ENCODE measurements at regions not wholly inside any gene's neighbourhood (a gene's known extent, or its start where the extent isn't known, plus 50 kb on each side); places are given as distances from the start of the nearest gene placed in this dataset.

DNA sequence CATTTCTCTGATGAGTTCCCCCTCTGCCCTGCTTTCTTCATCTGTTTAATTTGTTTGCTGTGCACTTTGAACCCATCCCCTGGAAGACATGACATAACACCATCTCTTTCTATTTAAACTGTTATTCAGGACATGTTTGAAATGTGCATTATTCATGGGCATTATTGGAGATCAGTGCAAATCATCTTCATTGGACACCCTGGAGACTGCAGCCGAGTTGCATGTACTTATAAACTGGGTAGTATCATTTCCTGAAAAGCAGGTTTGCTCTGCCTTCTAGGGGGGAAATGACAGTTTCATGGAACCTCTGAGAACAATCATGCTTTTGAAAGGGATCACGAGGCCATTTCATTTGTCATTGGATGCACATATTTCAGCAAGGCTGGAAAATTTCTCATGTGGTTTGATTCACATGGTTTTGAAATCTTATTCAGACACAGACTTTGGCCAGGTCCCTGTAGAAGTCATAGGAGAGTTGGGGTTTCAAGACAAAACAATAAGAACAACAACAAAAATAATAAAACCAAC, 462.8 kb upstream of the MEX3C start:
- H3K4me1 ChIP-seq (ENCODE audit: low read depth) = no peaks in the 10 kb centered on the region
- no peaks in the 10 kb centered on the region for H3K27me3 ChIP-seq
- H3K27ac ChIP-seq = no peak overlapping the region

DNA sequence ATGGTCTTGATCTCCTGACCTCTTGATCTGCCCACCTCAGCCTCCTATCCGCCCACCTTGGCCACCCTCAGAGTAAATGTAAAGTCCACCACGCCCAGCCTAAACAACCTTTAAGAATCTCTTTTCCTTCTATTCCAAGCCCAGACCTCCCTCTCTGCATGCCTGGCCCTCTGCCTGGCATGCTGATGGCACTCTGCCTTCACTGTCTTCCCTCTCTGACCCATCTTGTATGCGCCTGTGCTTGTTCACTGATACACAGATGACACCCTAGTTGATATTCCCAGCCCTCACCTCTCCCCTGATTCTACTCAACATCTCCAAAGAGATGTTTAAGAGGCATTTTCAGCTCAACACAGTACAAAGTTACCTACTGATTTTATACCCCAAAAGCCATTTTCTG, 466.8 kb upstream of the MEX3C start:
- no peaks in the 10 kb centered on the region for H3K27me3 ChIP-seq
- no peak overlapping the region for H3K27ac ChIP-seq
- no peaks in the 10 kb centered on the region for H3K9me3 ChIP-seq (ENCODE audit: low read depth)
- H3K4me1 ChIP-seq (ENCODE audit: low read depth) = no peaks in the 10 kb centered on the region
- TF ChIP-seq, protein P1, sequence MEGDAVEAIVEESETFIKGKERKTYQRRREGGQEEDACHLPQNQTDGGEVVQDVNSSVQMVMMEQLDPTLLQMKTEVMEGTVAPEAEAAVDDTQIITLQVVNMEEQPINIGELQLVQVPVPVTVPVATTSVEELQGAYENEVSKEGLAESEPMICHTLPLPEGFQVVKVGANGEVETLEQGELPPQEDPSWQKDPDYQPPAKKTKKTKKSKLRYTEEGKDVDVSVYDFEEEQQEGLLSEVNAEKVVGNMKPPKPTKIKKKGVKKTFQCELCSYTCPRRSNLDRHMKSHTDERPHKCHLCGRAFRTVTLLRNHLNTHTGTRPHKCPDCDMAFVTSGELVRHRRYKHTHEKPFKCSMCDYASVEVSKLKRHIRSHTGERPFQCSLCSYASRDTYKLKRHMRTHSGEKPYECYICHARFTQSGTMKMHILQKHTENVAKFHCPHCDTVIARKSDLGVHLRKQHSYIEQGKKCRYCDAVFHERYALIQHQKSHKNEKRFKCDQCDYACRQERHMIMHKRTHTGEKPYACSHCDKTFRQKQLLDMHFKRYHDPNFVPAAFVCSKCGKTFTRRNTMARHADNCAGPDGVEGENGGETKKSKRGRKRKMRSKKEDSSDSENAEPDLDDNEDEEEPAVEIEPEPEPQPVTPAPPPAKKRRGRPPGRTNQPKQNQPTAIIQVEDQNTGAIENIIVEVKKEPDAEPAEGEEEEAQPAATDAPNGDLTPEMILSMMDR (IDR thresholded peaks at IDR 0.05; ENCODE audit: low read depth, low read length) = no peak
- no peaks in the 10 kb centered on the region for H3K36me3 ChIP-seq
- DNase-seq (ENCODE audit: low read depth in 1 of 2, low spot score in 1 of 2) = no peak
- H3K4me3 ChIP-seq = no peak overlapping the region

More for the DNA sequence above, 462.8 kb upstream of the MEX3C start:
- H3K9me3 ChIP-seq (ENCODE audit: low read depth) = no peaks in the 10 kb centered on the region
- DNase-seq (ENCODE audit: low read depth in 1 of 2, low spot score in 1 of 2) = no peak
- H3K4me3 ChIP-seq = no peak overlapping the region
- TF ChIP-seq, protein P1 (IDR thresholded peaks at IDR 0.05; ENCODE audit: low read depth, low read length) = no peak
- no peaks in the 10 kb centered on the region for H3K36me3 ChIP-seq

DNA sequence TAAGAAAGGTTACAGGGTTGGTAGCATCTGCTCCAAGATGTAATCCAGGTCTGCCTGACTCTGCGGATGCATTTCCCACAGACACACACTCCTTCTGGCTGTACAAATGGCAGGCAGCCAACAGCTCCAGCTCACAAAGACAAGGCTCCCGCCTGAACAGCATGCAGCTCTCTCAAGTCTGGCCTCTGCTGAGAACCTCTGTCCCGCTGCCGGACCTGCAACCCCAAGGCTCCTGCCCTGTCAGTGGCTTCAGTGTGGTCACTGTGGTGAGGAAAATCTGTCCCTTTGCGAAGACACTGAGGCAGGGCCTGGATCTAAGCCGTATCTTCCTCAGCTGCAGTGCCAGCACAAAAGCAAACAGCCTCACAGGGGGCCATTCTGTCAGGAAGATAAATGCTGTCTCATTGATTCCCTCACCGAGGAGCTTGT, 469.3 kb upstream of the MEX3C start:
- no peak overlapping the region for H3K4me3 ChIP-seq
- peak; percentile 78 to 80 for DNase-seq (ENCODE audit: low read depth in 1 of 2, low spot score in 1 of 2)
- no peaks in the 10 kb centered on the region for H3K27me3 ChIP-seq
- no peak overlapping the region for H3K27ac ChIP-seq
- TF ChIP-seq, protein P1 (IDR thresholded peaks at IDR 0.05; ENCODE audit: low read depth, low read length) = no peak
- H3K4me1 ChIP-seq (ENCODE audit: low read depth) = no peaks in the 10 kb centered on the region
- H3K9me3 ChIP-seq (ENCODE audit: low read depth) = no peaks in the 10 kb centered on the region
- H3K36me3 ChIP-seq = no peaks in the 10 kb centered on the region

DNA sequence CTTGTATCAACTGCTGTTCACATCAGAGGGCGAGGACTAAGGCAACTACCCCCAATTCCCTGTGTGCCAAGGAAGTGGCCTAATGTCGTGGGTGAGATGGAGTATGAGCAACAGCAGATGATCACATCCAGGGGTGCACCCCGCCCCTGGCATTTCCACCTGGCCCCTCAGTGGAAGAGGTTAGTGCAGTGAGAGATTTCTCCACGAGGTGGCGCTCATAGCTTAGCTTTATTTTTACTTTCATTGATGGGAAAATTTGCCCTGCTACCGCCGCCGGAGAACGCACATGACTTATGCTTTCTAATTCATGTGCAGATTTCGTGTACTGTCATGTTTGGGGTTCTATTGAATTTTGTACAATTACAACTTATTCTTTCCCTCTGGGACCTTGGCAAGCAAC, 470.6 kb upstream of the MEX3C start:
- Histone ChIP-seq H3K27me3 (no peaks in the 10 kb centered on the region), H3K4me1 (ENCODE audit: low read depth) (no peaks in the 10 kb centered on the region), H3K9me3 (ENCODE audit: low read depth) (no peaks in the 10 kb centered on the region), H3K4me3 (no peak overlapping the region), H3K36me3 (no peaks in the 10 kb centered on the region), H3K27ac (no peak overlapping the region)
- TF ChIP-seq, protein P1 (IDR thresholded peaks at IDR 0.05; ENCODE audit: low read depth, low read length) = peak; percentile 77
- DNase-seq (ENCODE audit: low read depth in 1 of 2, low spot score in 1 of 2) = peak; percentile 63 to 81

DNA sequence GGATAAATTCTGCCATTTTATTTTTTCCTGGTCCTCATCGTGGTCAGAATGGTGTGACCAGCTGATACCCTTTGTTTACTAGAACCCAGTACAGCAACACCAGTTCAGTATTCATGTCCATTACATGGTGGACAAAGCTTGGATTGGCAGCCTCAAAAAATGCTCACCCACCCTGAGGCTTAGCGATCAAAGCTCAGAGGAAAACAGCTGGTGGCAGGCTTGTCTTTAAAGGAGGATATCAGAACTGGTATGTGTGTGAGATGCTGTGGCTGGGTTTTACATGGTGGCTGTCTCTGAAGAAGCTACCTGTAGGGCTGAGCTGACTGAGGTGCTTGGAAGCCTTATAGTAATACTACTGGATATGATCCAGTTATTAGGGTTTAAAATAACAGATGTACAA, 471.1 kb upstream of the MEX3C start:
- H3K9me3 ChIP-seq (ENCODE audit: low read depth) = no peaks in the 10 kb centered on the region
- H3K36me3 ChIP-seq = no peaks in the 10 kb centered on the region
- TF ChIP-seq, protein P1 (IDR thresholded peaks at IDR 0.05; ENCODE audit: low read depth, low read length) = no peak
- no peak for DNase-seq (ENCODE audit: low read depth in 1 of 2, low spot score in 1 of 2)
- H3K27ac ChIP-seq = no peak overlapping the region
- H3K27me3 ChIP-seq = no peaks in the 10 kb centered on the region
- H3K4me3 ChIP-seq = no peak overlapping the region
- no peaks in the 10 kb centered on the region for H3K4me1 ChIP-seq (ENCODE audit: low read depth)

DNA sequence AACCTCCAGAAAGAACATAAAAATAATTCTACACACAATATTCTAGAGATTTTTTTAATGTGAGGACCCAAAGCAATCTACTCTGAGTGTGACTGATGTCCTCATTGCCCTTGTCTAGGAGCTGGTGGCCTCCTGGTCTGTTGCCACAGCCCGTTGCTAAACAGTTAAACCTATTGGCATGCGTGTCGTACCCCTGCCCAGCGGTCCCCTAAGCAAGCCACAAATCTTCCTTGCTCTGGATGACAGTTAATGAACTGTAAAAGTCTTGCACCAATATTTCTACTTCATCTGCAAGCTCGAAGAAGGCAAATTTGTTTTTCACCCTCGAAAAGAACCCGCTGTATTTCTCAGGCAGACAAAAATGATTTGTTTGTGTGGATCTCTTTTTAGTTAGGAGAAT, 489.1 kb upstream of the MEX3C start:
- Histone ChIP-seq H3K27me3 (no peaks in the 10 kb centered on the region), H3K4me1 (ENCODE audit: low read depth) (no peaks in the 10 kb centered on the region), H3K9me3 (ENCODE audit: low read depth) (no peaks in the 10 kb centered on the region), H3K36me3 (no peaks in the 10 kb centered on the region), H3K4me3 (no peak overlapping the region), H3K27ac (no peak overlapping the region)
- TF ChIP-seq, protein P1 (IDR thresholded peaks at IDR 0.05; ENCODE audit: low read depth, low read length) = no peak
- no peak for DNase-seq (ENCODE audit: low read depth in 1 of 2, low spot score in 1 of 2)
